Endothelial cell (in vitro differentiated cells): ENCODE measurements at regions not wholly inside any gene's neighbourhood (a gene's known extent, or its start where the extent isn't known, plus 50 kb on each side); places are given as distances from the start of the nearest gene placed in this dataset.

Experiments
- DNase-seq: peaks from one replicate; pipeline ENCODE4 v3.0.0; 2021; ENCODE audit warnings: low spot score
- H3K27ac Mint-ChIP-seq: one replicate; pipeline ENCODE4 v1.8.0; 2021; ENCODE audit warnings: mixed read lengths, inconsistent platforms; ENCODE audit not compliant: unreplicated experiment
- H3K27me3 Mint-ChIP-seq: one replicate; pipeline ENCODE4 v1.8.0; 2021; ENCODE audit warnings: mild to moderate bottlenecking, moderate library complexity, mixed read lengths, inconsistent platforms; ENCODE audit not compliant: unreplicated experiment
- H3K36me3 Mint-ChIP-seq: one replicate; pipeline ENCODE4 v1.8.0; 2021; ENCODE audit warnings: mild to moderate bottlenecking, low read depth, mixed read lengths, inconsistent platforms; ENCODE audit not compliant: unreplicated experiment
- H3K4me1 Mint-ChIP-seq: one replicate; pipeline ENCODE4 v1.8.0; 2021; ENCODE audit warnings: mild to moderate bottlenecking, mixed read lengths, inconsistent platforms; ENCODE audit not compliant: unreplicated experiment
- H3K4me3 Mint-ChIP-seq: one replicate; pipeline ENCODE4 v1.8.0; 2021; ENCODE audit warnings: mild to moderate bottlenecking, mixed read lengths, inconsistent platforms; ENCODE audit not compliant: unreplicated experiment
- H3K9me3 Mint-ChIP-seq: one replicate; pipeline ENCODE4 v1.8.0; 2021; ENCODE audit warnings: mixed read lengths, inconsistent platforms; ENCODE audit not compliant: unreplicated experiment
- CTCF ChIP-seq: fragments of 200-600 bp; sonication (generic); IDR thresholded peaks from one replicate; pipeline ENCODE4 v1.5.0; 2021; ENCODE audit warnings: antibody characterized with exemption; ENCODE audit not compliant: unreplicated experiment

GRCh38 chr12:13509740-13510139, 313.2 kb downstream of the EMP1 start:
- Mint-ChIP-seq H3K36me3 (no peaks in the 10 kb centered on the region), H3K27ac (no peak overlapping the region), H3K4me3 (no peak overlapping the region), H3K9me3 (no peaks in the 10 kb centered on the region), H3K4me1 (no peaks in the 10 kb centered on the region), H3K27me3 (no peaks in the 10 kb centered on the region)
- TF ChIP-seq CTCF = no peak
- no peak for DNase-seq

GRCh38 chr12:13505636-13506035, 309.1 kb downstream of the EMP1 start:
- no peak for TF ChIP-seq CTCF
- Mint-ChIP-seq H3K4me1 (no peaks in the 10 kb centered on the region), H3K9me3 (no peaks in the 10 kb centered on the region), H3K27ac (no peak overlapping the region), H3K27me3 (no peaks in the 10 kb centered on the region), H3K4me3 (no peak overlapping the region), H3K36me3 (no peaks in the 10 kb centered on the region)
- no peak for DNase-seq

GRCh38 chr12:13505224-13505623, 308.7 kb downstream of the EMP1 start:
- DNase-seq = no peak
- no peaks in the 10 kb centered on the region for H3K27me3 Mint-ChIP-seq
- no peaks in the 10 kb centered on the region for H3K4me1 Mint-ChIP-seq
- H3K9me3 Mint-ChIP-seq = no peaks in the 10 kb centered on the region
- no peak overlapping the region for H3K27ac Mint-ChIP-seq
- no peak overlapping the region for H3K4me3 Mint-ChIP-seq
- no peaks in the 10 kb centered on the region for H3K36me3 Mint-ChIP-seq
- no peak for TF ChIP-seq CTCF

GRCh38 chr12:13504736-13505135, 308.2 kb downstream of the EMP1 start:
- Mint-ChIP-seq H3K4me1 (no peaks in the 10 kb centered on the region), H3K27me3 (no peaks in the 10 kb centered on the region), H3K4me3 (no peak overlapping the region), H3K27ac (no peak overlapping the region), H3K9me3 (no peaks in the 10 kb centered on the region), H3K36me3 (no peaks in the 10 kb centered on the region)
- no peak for TF ChIP-seq CTCF
- DNase-seq = no peak

- Mint-ChIP-seq H3K27ac (no peak overlapping the region), H3K4me1 (no peaks in the 10 kb centered on the region), H3K27me3 (no peaks in the 10 kb centered on the region), H3K4me3 (no peak overlapping the region), H3K36me3 (no peaks in the 10 kb centered on the region), H3K9me3 (no peaks in the 10 kb centered on the region)
- no peak for TF ChIP-seq CTCF
- DNase-seq = no peak
Measured at GRCh38 chr12:13504074-13504473, 307.5 kb downstream of the EMP1 start.
